ENCODE measurements at regions not wholly inside any gene's neighbourhood (a gene's known extent, or its start where the extent isn't known, plus 50 kb on each side); places are given as distances from the start of the nearest gene placed in this dataset.

- no peak for TF ChIP-seq CTCF (conservative IDR thresholded peaks at IDR 0.05 in 1 of 2, IDR thresholded peaks at IDR 0.05 in 1 of 2; ENCODE audit: extremely low read depth in 1 of 2, insufficient read depth in 1 of 2, low read depth in 1 of 2, low read length in 2 of 2)
- no peak for TF ChIP-seq EZH2 (IDR thresholded peaks at IDR 0.05; ENCODE audit: borderline replicate concordance, low read length)
Observed at GRCh38 chr16:61596655-61597054, 439.6 kb downstream of the CDH8 start.
